Stimulated activated effector memory CD8-positive, alpha-beta T cell treated with anti-CD3 and anti-CD28 coated beads, Interleukin-12 subunit alpha, Interleukin-12 subunit beta, amount 100 ng/mL, for 72 hours (primary cell): ENCODE measurements at regions not wholly inside any gene's neighbourhood (a gene's known extent, or its start where the extent isn't known, plus 50 kb on each side); places are given as distances from the start of the nearest gene placed in this dataset.

ENCODE experiments used
- ATAC-seq: fragments of 150-1000 bp; cut with Tn5 transposase; 2 replicates; pipeline ENCODE4 v1.10.0; 2021
- DNase-seq, 2 donors: peaks; one replicate each; pipeline ENCODE4 v3.0.0; 2021 to 2022; ENCODE audit warnings: low spot score in 2 of 2
- H3K27ac Mint-ChIP-seq: one replicate; pipeline ENCODE4 v1.8.0; 2022; ENCODE audit warnings: mild to moderate bottlenecking, mixed read lengths
- H3K36me3 Mint-ChIP-seq: one replicate; pipeline ENCODE4 v1.8.0; 2022; ENCODE audit warnings: mild to moderate bottlenecking, mixed read lengths
- H3K4me1 Mint-ChIP-seq: one replicate; pipeline ENCODE4 v1.8.0; 2022; ENCODE audit warnings: mixed read lengths
- H3K4me3 Mint-ChIP-seq: one replicate; pipeline ENCODE4 v1.8.0; 2022; ENCODE audit warnings: mild to moderate bottlenecking, mixed read lengths
- H3K9me3 Mint-ChIP-seq: one replicate; pipeline ENCODE4 v1.8.0; 2022; ENCODE audit warnings: mixed read lengths

- Mint-ChIP-seq H3K9me3 (peaks cover 15% of the 10 kb centered on the region), H3K4me3 (no peak overlapping the region), H3K36me3 (no peaks in the 10 kb centered on the region), H3K27ac (no peak overlapping the region), H3K4me1 (no peaks in the 10 kb centered on the region)
- DNase-seq (no peak), ATAC-seq (no peak)
Measured at GRCh38 chr4:126740687-126741086, 892.1 kb upstream of the INTU start.

GRCh38 chr4:126742048-126742447, 890.7 kb upstream of the INTU start:
- peaks cover 23% of the 10 kb centered on the region for H3K9me3 Mint-ChIP-seq
- ATAC-seq = no peak
- no peaks in the 10 kb centered on the region for H3K4me1 Mint-ChIP-seq
- DNase-seq = no peak
- no peaks in the 10 kb centered on the region for H3K36me3 Mint-ChIP-seq
- no peak overlapping the region for H3K4me3 Mint-ChIP-seq
- H3K27ac Mint-ChIP-seq = no peak overlapping the region

GRCh38 chr4:126742885-126743284, 889.9 kb upstream of the INTU start:
- Mint-ChIP-seq H3K27ac (no peak overlapping the region), H3K9me3 (peaks cover 17% of the 10 kb centered on the region), H3K4me3 (no peak overlapping the region), H3K4me1 (no peaks in the 10 kb centered on the region), H3K36me3 (no peaks in the 10 kb centered on the region)
- ATAC-seq (no peak), DNase-seq (no peak)

GRCh38 chr4:126748736-126749135, 884.0 kb upstream of the INTU start:
- Mint-ChIP-seq H3K27ac (no peak overlapping the region), H3K4me3 (no peak overlapping the region), H3K4me1 (no peaks in the 10 kb centered on the region), H3K36me3 (no peaks in the 10 kb centered on the region), H3K9me3 (peaks cover 18% of the 10 kb centered on the region)
- DNase-seq (no peak), ATAC-seq (no peak)

- DNase-seq (no peak), ATAC-seq (no peak)
- Mint-ChIP-seq H3K4me3 (no peak overlapping the region), H3K27ac (no peak overlapping the region), H3K4me1 (no peaks in the 10 kb centered on the region), H3K9me3 (peaks cover 13% of the 10 kb centered on the region), H3K36me3 (no peaks in the 10 kb centered on the region)
Measured at GRCh38 chr4:126750723-126751122, 882.0 kb upstream of the INTU start.

- H3K4me3 Mint-ChIP-seq = no peak overlapping the region
- DNase-seq (no peak), ATAC-seq (no peak)
- no peak overlapping the region for H3K27ac Mint-ChIP-seq
- H3K9me3 Mint-ChIP-seq = peaks cover 5% of the 10 kb centered on the region
- no peaks in the 10 kb centered on the region for H3K4me1 Mint-ChIP-seq
- no peaks in the 10 kb centered on the region for H3K36me3 Mint-ChIP-seq
Measured at GRCh38 chr4:126752126-126752525, 880.6 kb upstream of the INTU start.

GRCh38 chr4:126752702-126753101, 880.1 kb upstream of the INTU start:
- H3K27ac Mint-ChIP-seq = no peak overlapping the region
- no peak overlapping the region for H3K4me3 Mint-ChIP-seq
- peak; percentile 16 for ATAC-seq
- H3K36me3 Mint-ChIP-seq = no peaks in the 10 kb centered on the region
- peaks cover 5% of the 10 kb centered on the region for H3K9me3 Mint-ChIP-seq
- no peaks in the 10 kb centered on the region for H3K4me1 Mint-ChIP-seq
- DNase-seq = no peak

GRCh38 chr4:126753592-126753991, 879.2 kb upstream of the INTU start:
- Mint-ChIP-seq H3K4me3 (no peak overlapping the region), H3K36me3 (no peaks in the 10 kb centered on the region), H3K9me3 (peaks cover 9% of the 10 kb centered on the region), H3K27ac (no peak overlapping the region), H3K4me1 (no peaks in the 10 kb centered on the region)
- no peak for DNase-seq
- ATAC-seq = no peak

GRCh38 chr4:126755506-126755905, 877.3 kb upstream of the INTU start:
- Mint-ChIP-seq H3K4me3 (no peak overlapping the region), H3K36me3 (no peaks in the 10 kb centered on the region), H3K9me3 (peaks cover 9% of the 10 kb centered on the region), H3K4me1 (no peaks in the 10 kb centered on the region), H3K27ac (no peak overlapping the region)
- no peak for ATAC-seq
- DNase-seq = no peak

GRCh38 chr4:126756050-126756829, 876.5 kb upstream of the INTU start:
- no peaks in the 10 kb centered on the region for H3K4me1 Mint-ChIP-seq
- DNase-seq = no peak
- no peaks in the 10 kb centered on the region for H3K36me3 Mint-ChIP-seq
- H3K4me3 Mint-ChIP-seq = no peak overlapping the region
- no peak overlapping the region for H3K27ac Mint-ChIP-seq
- ATAC-seq = no peak
- peaks cover 9% of the 10 kb centered on the region for H3K9me3 Mint-ChIP-seq

- Mint-ChIP-seq H3K36me3 (no peaks in the 10 kb centered on the region), H3K9me3 (peaks cover 5% of the 10 kb centered on the region), H3K27ac (no peak overlapping the region), H3K4me3 (no peak overlapping the region), H3K4me1 (no peaks in the 10 kb centered on the region)
- ATAC-seq = no peak
- no peak for DNase-seq
Measured at GRCh38 chr4:126757219-126757618, 875.5 kb upstream of the INTU start.

GRCh38 chr4:126758493-126758892, 874.3 kb upstream of the INTU start:
- no peak overlapping the region for H3K4me3 Mint-ChIP-seq
- no peak overlapping the region for H3K27ac Mint-ChIP-seq
- H3K9me3 Mint-ChIP-seq = peaks cover 7% of the 10 kb centered on the region
- ATAC-seq (peak; percentile 8), DNase-seq (no peak)
- H3K4me1 Mint-ChIP-seq = no peaks in the 10 kb centered on the region
- no peaks in the 10 kb centered on the region for H3K36me3 Mint-ChIP-seq

GRCh38 chr4:126761947-126762662, 870.7 kb upstream of the INTU start:
- H3K9me3 Mint-ChIP-seq = peaks cover 11% of the 10 kb centered on the region
- H3K4me3 Mint-ChIP-seq = no peak overlapping the region
- no peak overlapping the region for H3K27ac Mint-ChIP-seq
- ATAC-seq (no peak), DNase-seq (no peak)
- H3K36me3 Mint-ChIP-seq = no peaks in the 10 kb centered on the region
- H3K4me1 Mint-ChIP-seq = no peaks in the 10 kb centered on the region

GRCh38 chr4:126762663-126763247, 870.0 kb upstream of the INTU start:
- Mint-ChIP-seq H3K4me1 (no peaks in the 10 kb centered on the region), H3K4me3 (no peak overlapping the region), H3K27ac (no peak overlapping the region), H3K36me3 (no peaks in the 10 kb centered on the region), H3K9me3 (peaks cover 11% of the 10 kb centered on the region)
- ATAC-seq = no peak
- no peak for DNase-seq

GRCh38 chr4:126766241-126766640, 866.5 kb upstream of the INTU start:
- DNase-seq (no peak), ATAC-seq (no peak)
- Mint-ChIP-seq H3K4me1 (no peaks in the 10 kb centered on the region), H3K36me3 (no peaks in the 10 kb centered on the region), H3K27ac (no peak overlapping the region), H3K4me3 (no peak overlapping the region), H3K9me3 (peaks cover 11% of the 10 kb centered on the region)

GRCh38 chr4:126768338-126768737, 864.4 kb upstream of the INTU start:
- ATAC-seq = no peak
- no peak for DNase-seq
- no peak overlapping the region for H3K4me3 Mint-ChIP-seq
- H3K9me3 Mint-ChIP-seq = peaks cover 9% of the 10 kb centered on the region
- no peaks in the 10 kb centered on the region for H3K36me3 Mint-ChIP-seq
- no peak overlapping the region for H3K27ac Mint-ChIP-seq
- H3K4me1 Mint-ChIP-seq = no peaks in the 10 kb centered on the region
